ENCODE measurements at regions not wholly inside any gene's neighbourhood (a gene's known extent, or its start where the extent isn't known, plus 50 kb on each side); places are given as distances from the start of the nearest gene placed in this dataset.

DNA sequence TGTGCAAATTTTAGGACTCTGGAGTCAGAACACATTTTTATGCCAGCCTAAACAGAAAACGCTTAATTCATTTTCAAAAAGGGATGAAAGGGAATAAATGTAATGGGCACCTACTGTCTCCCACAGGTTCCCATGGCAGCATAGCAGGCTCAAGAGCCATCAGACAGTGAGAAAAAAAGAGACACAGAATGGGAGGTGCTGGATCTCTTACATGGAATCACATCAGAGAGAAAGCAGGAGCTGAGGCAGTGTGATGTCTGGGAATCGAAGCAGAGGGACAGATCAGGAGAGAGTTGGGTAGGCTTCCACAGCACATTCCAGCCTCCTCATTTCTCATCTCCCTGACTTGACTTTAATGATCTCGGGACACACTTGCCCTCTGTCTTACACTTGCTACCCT lies 684.3 kb downstream of the KCNJ3 start:
- H3K9me3 ChIP-seq (ENCODE audit: low read length) = no peaks in the 10 kb centered on the region
- H3K4me2 ChIP-seq (ENCODE audit: low read length) = no peak overlapping the region
- ChIA-PET POLR2A (ENCODE audit: unreplicated experiment) (no interaction called here), CTCF (no interaction called here)
- no TSS peak for BruUV-seq (replicated peaks)
- H3K4me3 ChIP-seq (ENCODE audit: low read length) = no peak overlapping the region
- intact Hi-C loops (cut with micrococcal nuclease) = loop anchor here (10.0 kb wide), 1 partner anchor 732 kb away; no protein-coding TSS in a partner anchor
- no peaks in the 10 kb centered on the region for H3K36me3 ChIP-seq (ENCODE audit: low read depth, low read length)
- no peak overlapping the region for H3K9ac ChIP-seq (ENCODE audit: low read length)
- no peaks in the 10 kb centered on the region for H3K79me2 ChIP-seq (ENCODE audit: low read length)
- 0 out of 2 replicates have a peak, but pooled peaks cover 5% of the 10 kb centered on the region for H3K27me3 ChIP-seq (ENCODE audit: low read length)
- no peak overlapping the region for H3K27ac ChIP-seq (ENCODE audit: low read length)
- DNase-seq (no peak), ATAC-seq (no peak)
- TF ChIP-seq, protein P1, sequence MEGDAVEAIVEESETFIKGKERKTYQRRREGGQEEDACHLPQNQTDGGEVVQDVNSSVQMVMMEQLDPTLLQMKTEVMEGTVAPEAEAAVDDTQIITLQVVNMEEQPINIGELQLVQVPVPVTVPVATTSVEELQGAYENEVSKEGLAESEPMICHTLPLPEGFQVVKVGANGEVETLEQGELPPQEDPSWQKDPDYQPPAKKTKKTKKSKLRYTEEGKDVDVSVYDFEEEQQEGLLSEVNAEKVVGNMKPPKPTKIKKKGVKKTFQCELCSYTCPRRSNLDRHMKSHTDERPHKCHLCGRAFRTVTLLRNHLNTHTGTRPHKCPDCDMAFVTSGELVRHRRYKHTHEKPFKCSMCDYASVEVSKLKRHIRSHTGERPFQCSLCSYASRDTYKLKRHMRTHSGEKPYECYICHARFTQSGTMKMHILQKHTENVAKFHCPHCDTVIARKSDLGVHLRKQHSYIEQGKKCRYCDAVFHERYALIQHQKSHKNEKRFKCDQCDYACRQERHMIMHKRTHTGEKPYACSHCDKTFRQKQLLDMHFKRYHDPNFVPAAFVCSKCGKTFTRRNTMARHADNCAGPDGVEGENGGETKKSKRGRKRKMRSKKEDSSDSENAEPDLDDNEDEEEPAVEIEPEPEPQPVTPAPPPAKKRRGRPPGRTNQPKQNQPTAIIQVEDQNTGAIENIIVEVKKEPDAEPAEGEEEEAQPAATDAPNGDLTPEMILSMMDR (conservative IDR thresholded peaks at IDR 0.05; ENCODE audit: low read depth, low read length) = no peak
- no peak for TF ChIP-seq EZH2phosphoT487 (IDR thresholded peaks at IDR 0.05; ENCODE audit: borderline replicate concordance, low read length)
- no peak for TF ChIP-seq EZH2 (IDR thresholded peaks at IDR 0.05; ENCODE audit: low read length, unreplicated experiment)
- no peaks in the 10 kb centered on the region for H3K4me1 ChIP-seq (ENCODE audit: insufficient read depth, low read length)
- no peaks in the 10 kb centered on the region for H3F3A ChIP-seq (ENCODE audit: low read length, unreplicated experiment)
- no peak overlapping the region for H2AFZ ChIP-seq (ENCODE audit: low read length)
- H3K9me2 ChIP-seq (replicated peaks; ENCODE audit: low read length) = no peaks in the 10 kb centered on the region
- no peaks in the 10 kb centered on the region for H4K20me1 ChIP-seq (ENCODE audit: low read length)

DNA sequence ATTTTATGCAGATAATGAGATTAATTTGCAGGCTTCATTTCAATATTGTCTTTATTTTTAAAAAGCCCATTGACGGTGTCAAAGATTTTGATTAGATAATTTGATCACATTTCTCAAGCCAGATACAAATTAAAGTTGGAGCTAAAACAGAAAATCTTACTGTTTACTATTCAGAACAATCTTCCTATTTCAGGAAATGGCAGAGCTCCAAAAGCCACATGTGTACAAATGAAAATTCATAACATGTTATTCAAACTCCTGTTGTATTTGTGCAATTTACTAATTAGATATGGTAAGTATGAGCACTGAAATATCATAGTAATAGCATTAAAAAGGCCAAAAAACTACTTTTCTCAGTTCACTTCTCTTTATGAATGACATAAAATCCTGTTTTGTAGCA lies 682.9 kb downstream of the KCNJ3 start:
- no peak overlapping the region for H2AFZ ChIP-seq (ENCODE audit: low read length)
- intact Hi-C loops (cut with micrococcal nuclease) = loop anchor here (10.0 kb wide), 1 partner anchor 733 kb away; no protein-coding TSS in a partner anchor
- no peak overlapping the region for H3K27ac ChIP-seq (ENCODE audit: low read length)
- no peaks in the 10 kb centered on the region for H3K9me2 ChIP-seq (replicated peaks; ENCODE audit: low read length)
- no peaks in the 10 kb centered on the region for H3K36me3 ChIP-seq (ENCODE audit: low read depth, low read length)
- BruUV-seq (replicated peaks) = no TSS peak
- H3K4me3 ChIP-seq (ENCODE audit: low read length) = no peak overlapping the region
- no peaks in the 10 kb centered on the region for H3K27me3 ChIP-seq (ENCODE audit: low read length)
- ChIA-PET POLR2A (ENCODE audit: unreplicated experiment) (interaction anchor here (0.7 kb wide), 1 partner anchor 702 kb away, joined by 3 read pairs; no protein-coding TSS in a partner anchor), CTCF (no interaction called here)
- no peaks in the 10 kb centered on the region for H3K4me1 ChIP-seq (ENCODE audit: insufficient read depth, low read length)
- no peak overlapping the region for H3K4me2 ChIP-seq (ENCODE audit: low read length)
- H3F3A ChIP-seq (ENCODE audit: low read length, unreplicated experiment) = no peaks in the 10 kb centered on the region
- no peaks in the 10 kb centered on the region for H4K20me1 ChIP-seq (ENCODE audit: low read length)
- no peak overlapping the region for H3K9ac ChIP-seq (ENCODE audit: low read length)
- no peak for DNase-seq
- no peaks in the 10 kb centered on the region for H3K9me3 ChIP-seq (ENCODE audit: low read length)
- TF ChIP-seq, protein P1 (conservative IDR thresholded peaks at IDR 0.05; ENCODE audit: low read depth, low read length) = no peak
- H3K79me2 ChIP-seq (ENCODE audit: low read length) = no peaks in the 10 kb centered on the region
- no peak for ATAC-seq

DNA sequence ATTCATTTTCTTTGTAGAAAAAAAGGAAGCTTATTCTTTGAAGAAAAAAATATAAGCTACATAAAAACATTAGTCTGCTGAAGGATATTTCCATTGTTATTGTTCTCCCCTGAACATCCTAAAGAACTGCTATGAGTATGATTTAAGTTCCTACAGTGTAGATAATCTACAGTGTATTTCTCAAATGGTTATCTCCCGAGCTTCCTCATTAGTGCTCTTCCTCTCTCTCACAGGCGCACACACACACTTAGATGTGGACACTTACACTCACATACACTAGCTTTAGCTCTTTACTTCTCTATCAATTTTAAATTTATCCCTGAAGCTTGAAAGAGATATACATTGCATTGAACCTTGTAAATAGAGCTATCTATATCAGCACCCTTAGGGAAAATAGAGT lies 681.0 kb downstream of the KCNJ3 start:
- ChIA-PET POLR2A (ENCODE audit: unreplicated experiment) (no interaction called here), CTCF (no interaction called here)
- H3K4me2 ChIP-seq (ENCODE audit: low read length) = no peak overlapping the region
- no peak overlapping the region for H3K27ac ChIP-seq (ENCODE audit: low read length)
- no peaks in the 10 kb centered on the region for H3K36me3 ChIP-seq (ENCODE audit: low read depth, low read length)
- H3K79me2 ChIP-seq (ENCODE audit: low read length) = no peaks in the 10 kb centered on the region
- no peaks in the 10 kb centered on the region for H3K27me3 ChIP-seq (ENCODE audit: low read length)
- BruUV-seq (replicated peaks) = no TSS peak
- H3K9me2 ChIP-seq (replicated peaks; ENCODE audit: low read length) = no peaks in the 10 kb centered on the region
- H3K4me1 ChIP-seq (ENCODE audit: insufficient read depth, low read length) = no peaks in the 10 kb centered on the region
- intact Hi-C loops (cut with micrococcal nuclease) = loop anchor here (5.0 to 10.0 kb wide), 4 partner anchors 283 to 1025 kb away; no protein-coding TSS in a partner anchor
- no peaks in the 10 kb centered on the region for H3K9me3 ChIP-seq (ENCODE audit: low read length)
- no peak overlapping the region for H3K9ac ChIP-seq (ENCODE audit: low read length)
- H3F3A ChIP-seq (ENCODE audit: low read length, unreplicated experiment) = no peaks in the 10 kb centered on the region
- no peak overlapping the region for H3K4me3 ChIP-seq (ENCODE audit: low read length)
- no peaks in the 10 kb centered on the region for H4K20me1 ChIP-seq (ENCODE audit: low read length)
- TF ChIP-seq EZH2phosphoT487 (IDR thresholded peaks at IDR 0.05; ENCODE audit: borderline replicate concordance, low read length) (no peak), EZH2 (IDR thresholded peaks at IDR 0.05; ENCODE audit: low read length, unreplicated experiment) (no peak)
- TF ChIP-seq, protein P1 (conservative IDR thresholded peaks at IDR 0.05; ENCODE audit: low read depth, low read length) = no peak
- no peak for ATAC-seq
- no peak for DNase-seq
- no peak overlapping the region for H2AFZ ChIP-seq (ENCODE audit: low read length)
